HG02610 (cell line): ENCODE measurements at regions not wholly inside any gene's neighbourhood (a gene's known extent, or its start where the extent isn't known, plus 50 kb on each side); places are given as distances from the start of the nearest gene placed in this dataset.

Experiments
- ATAC-seq: cut with Tn5 transposase; IDR thresholded peaks from one replicate; pipeline ENCODE4 v1.9.1; 2021; ENCODE audit warnings: mild to moderate bottlenecking, moderate library complexity; ENCODE audit not compliant: unreplicated experiment

GRCh38 chr6:146886587-146887446 is 288.0 kb downstream of the ADGB start:
- no peak for ATAC-seq

- ATAC-seq: no peak
Measured at GRCh38 chr6:146887447-146888077, 288.8 kb downstream of the ADGB start.

- ATAC-seq: no peak
Measured at GRCh38 chr6:146889303-146889702, 290.5 kb downstream of the ADGB start.

GRCh38 chr6:146890172-146890571 is 291.4 kb downstream of the ADGB start:
- no peak for ATAC-seq

- no peak for ATAC-seq
Measured at GRCh38 chr6:146890644-146891434, 292.1 kb downstream of the ADGB start.

GRCh38 chr6:146891615-146892265 is 293.0 kb downstream of the ADGB start:
- ATAC-seq: no peak

GRCh38 chr6:146892283-146892612 is 293.5 kb downstream of the ADGB start:
- ATAC-seq: no peak

- ATAC-seq: no peak
Measured at GRCh38 chr6:146892613-146893401, 294.0 kb downstream of the ADGB start.

- ATAC-seq: no peak
Measured at GRCh38 chr6:146893690-146894089, 294.9 kb downstream of the ADGB start.

- ATAC-seq: no peak
Measured at GRCh38 chr6:146894624-146895023, 295.9 kb downstream of the ADGB start.

- ATAC-seq: no peak
Measured at GRCh38 chr6:146895101-146895771, 296.5 kb downstream of the ADGB start.

GRCh38 chr6:146895772-146896061 is 296.9 kb downstream of the ADGB start:
- no peak for ATAC-seq

GRCh38 chr6:146896062-146896813 is 297.5 kb downstream of the ADGB start:
- ATAC-seq: no peak

- ATAC-seq: no peak
Measured at GRCh38 chr6:146896960-146897701, 298.4 kb downstream of the ADGB start.

- ATAC-seq: no peak
Measured at GRCh38 chr6:146898069-146898887, 299.5 kb downstream of the ADGB start.

- ATAC-seq: no peak
Measured at GRCh38 chr6:146898888-146899227, 300.1 kb downstream of the ADGB start.

GRCh38 chr6:146901940-146902816 is 302.0 kb upstream of the STXBP5 start:
- ATAC-seq: no peak
